ENCODE measurements at regions not wholly inside any gene's neighbourhood (a gene's known extent, or its start where the extent isn't known, plus 50 kb on each side); places are given as distances from the start of the nearest gene placed in this dataset.

- no peak for DNase-seq (ENCODE audit: low read depth)
- TF ChIP-seq CTCF (IDR thresholded peaks at IDR 0.05; ENCODE audit: low read depth, low read length, missing control alignments) = no peak
- no peak overlapping the region for H3K4me3 ChIP-seq (ENCODE audit: low read depth, low read length)
Measured at GRCh38 chr6:165972139-165972802, 195.4 kb downstream of the TBXT start.

GRCh38 chr6:165971202-165971601 lies 196.4 kb downstream of the TBXT start:
- DNase-seq (ENCODE audit: low read depth) = no peak
- H3K4me3 ChIP-seq (ENCODE audit: low read depth, low read length) = no peak overlapping the region
- TF ChIP-seq CTCF (IDR thresholded peaks at IDR 0.05; ENCODE audit: low read depth, low read length, missing control alignments) = no peak

GRCh38 chr6:165970001-165970400 lies 197.7 kb downstream of the TBXT start:
- no peak for DNase-seq (ENCODE audit: low read depth)
- H3K4me3 ChIP-seq (ENCODE audit: low read depth, low read length) = no peak overlapping the region
- no peak for TF ChIP-seq CTCF (IDR thresholded peaks at IDR 0.05; ENCODE audit: low read depth, low read length, missing control alignments)

- H3K4me3 ChIP-seq (ENCODE audit: low read depth, low read length) = no peak overlapping the region
- TF ChIP-seq CTCF (IDR thresholded peaks at IDR 0.05; ENCODE audit: low read depth, low read length, missing control alignments) = no peak
- DNase-seq (ENCODE audit: low read depth) = no peak
Measured at GRCh38 chr6:165969184-165969583, 198.5 kb downstream of the TBXT start.

GRCh38 chr6:165968408-165968807 lies 199.2 kb downstream of the TBXT start:
- no peak for TF ChIP-seq CTCF (IDR thresholded peaks at IDR 0.05; ENCODE audit: low read depth, low read length, missing control alignments)
- no peak for DNase-seq (ENCODE audit: low read depth)
- H3K4me3 ChIP-seq (ENCODE audit: low read depth, low read length) = no peak overlapping the region

- H3K4me3 ChIP-seq (ENCODE audit: low read depth, low read length) = no peak overlapping the region
- no peak for TF ChIP-seq CTCF (IDR thresholded peaks at IDR 0.05; ENCODE audit: low read depth, low read length, missing control alignments)
- no peak for DNase-seq (ENCODE audit: low read depth)
Measured at GRCh38 chr6:165967810-165968407, 199.7 kb downstream of the TBXT start.

GRCh38 chr6:165963750-165964149 lies 203.9 kb downstream of the TBXT start:
- DNase-seq (ENCODE audit: low read depth) = no peak
- no peak overlapping the region for H3K4me3 ChIP-seq (ENCODE audit: low read depth, low read length)
- no peak for TF ChIP-seq CTCF (IDR thresholded peaks at IDR 0.05; ENCODE audit: low read depth, low read length, missing control alignments)

Measured in GM12864 (cell line).